Kidney (tissue), 13 donors: ENCODE measurements at regions not wholly inside any gene's neighbourhood (a gene's known extent, or its start where the extent isn't known, plus 50 kb on each side); places are given as distances from the start of the nearest gene placed in this dataset.

Source experiments
- DNase-seq, 5 donors: peaks; one replicate each; pipeline ENCODE4 v3.0.0-alpha.2; 2013 to 2020
- FAIRE-seq: peaks from 2 replicates; lab custom pipeline; 2012; peaks lifted over from hg19 to GRCh38; lab: Jason Lieb, UNC
- H3K27ac ChIP-seq, 2 donors: one replicate each; pipeline ENCODE4 v1.7.0; 2013; ENCODE audit warnings: low read depth in 2 of 2, low read length in 2 of 2, inconsistent platforms in 1 of 2
- H3K27me3 ChIP-seq: one replicate; pipeline ENCODE4 v1.7.1; 2013; ENCODE audit warnings: low read length, inconsistent platforms; ENCODE audit not compliant: control insufficient read depth, insufficient read depth
- H3K36me3 ChIP-seq, 3 donors: one replicate each; pipeline versions ENCODE4 v1.7.0 to v1.7.1; 2013; ENCODE audit warnings: low read length in 3 of 3, control low read depth in 1 of 3, inconsistent platforms in 1 of 3; ENCODE audit not compliant: insufficient read depth in 3 of 3, control insufficient read depth in 2 of 3
- H3K4me1 ChIP-seq, 3 donors: one replicate each; pipeline versions ENCODE4 v1.7.0 to v1.7.1; 2013; ENCODE audit warnings: low read length in 3 of 3, inconsistent platforms in 1 of 3, low read depth in 1 of 3; ENCODE audit not compliant: control insufficient read depth in 2 of 3, insufficient read depth in 2 of 3
- H3K4me3 ChIP-seq, 3 donors: one replicate each; pipeline versions ENCODE4 v1.7.0 to v1.8.1; 2013; ENCODE audit warnings: low read length in 3 of 3, control low read depth in 1 of 3, inconsistent platforms in 1 of 3
- H3K9ac ChIP-seq, 3 donors: one replicate each; pipeline versions ENCODE4 v1.7.0 to v1.7.1; 2013; ENCODE audit warnings: low read length in 3 of 3, control low read depth in 1 of 3, inconsistent platforms in 1 of 3
- H3K9me3 ChIP-seq, 3 donors: one replicate each; pipeline versions ENCODE4 v1.7.0 to v1.7.1; 2013; ENCODE audit warnings: low read length in 3 of 3, control low read depth in 1 of 3, inconsistent platforms in 1 of 3; ENCODE audit not compliant: control insufficient read depth in 2 of 3, insufficient read depth in 1 of 3
- intact Hi-C: fragments of 100-400 bp; cut with DNase I; formaldehyde crosslinking; loops from one replicate; pipeline ENCODE4 v1.11.1; 2022
- TF ChIP-seq, protein P1 (sequence below): IDR thresholded peaks from 3 replicates; pipeline ENCODE4 v1.5.1; 2012; ENCODE audit warnings: mild to moderate bottlenecking, moderate library complexity, borderline replicate concordance; ENCODE audit not compliant: insufficient read depth; ENCODE audit errors: extremely low read depth
- donor health status: control.
- donor health status: control.
- donor health status: control.
- donor health status: control.
- donor health status: control.
- donor health status: DM: yes; HTN: yes; CAD: no.
- donor health status: Normal renal cell carcinoma (clear cell type).

DNA sequence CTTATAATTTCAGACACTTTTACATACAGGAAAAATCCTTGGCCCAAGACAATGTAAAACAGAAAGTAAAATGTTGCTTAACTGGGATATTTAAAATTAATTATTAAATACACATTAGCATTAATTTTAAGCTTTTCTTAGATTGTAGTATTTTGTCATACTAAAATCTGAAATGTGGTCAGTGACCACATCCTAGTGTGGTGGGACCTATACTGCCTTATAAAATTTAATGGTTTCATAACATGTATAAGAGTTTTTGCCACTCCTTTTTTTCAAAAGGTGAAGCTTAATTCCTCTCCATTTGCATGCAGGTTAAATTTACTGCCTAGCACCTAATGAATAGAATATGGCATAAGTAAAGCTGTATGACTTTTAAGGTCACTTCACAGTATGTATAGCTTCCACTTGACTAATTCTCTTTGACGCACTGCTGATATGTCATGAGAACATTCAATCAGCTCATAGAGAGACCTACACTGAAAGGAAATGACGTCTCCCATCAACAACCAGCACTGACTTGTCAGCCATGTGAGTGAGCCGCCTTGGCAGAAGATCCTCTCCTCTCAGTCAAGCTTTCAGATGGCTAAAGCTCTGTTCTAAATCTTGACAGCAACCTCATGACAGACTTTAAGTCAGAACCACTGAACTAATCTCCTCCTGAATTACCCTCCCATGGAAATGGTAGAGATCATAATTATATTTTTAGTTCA is 847.8 kb downstream of the SI start:
- Histone ChIP-seq H3K27ac (no peak overlapping the region), H3K36me3 (no peaks in the 10 kb centered on the region), H3K4me1 (peaks cover 0 to 4% (median 0%) of the 10 kb centered on the region in 3 donors), H3K27me3 (no peaks in the 10 kb centered on the region), H3K9ac (no peak overlapping the region), H3K4me3 (no peak overlapping the region), H3K9me3 (no peaks in the 10 kb centered on the region)
- no peak for FAIRE-seq
- DNase-seq: no peak
- intact Hi-C loops: no loop called here
- TF ChIP-seq, protein P1, sequence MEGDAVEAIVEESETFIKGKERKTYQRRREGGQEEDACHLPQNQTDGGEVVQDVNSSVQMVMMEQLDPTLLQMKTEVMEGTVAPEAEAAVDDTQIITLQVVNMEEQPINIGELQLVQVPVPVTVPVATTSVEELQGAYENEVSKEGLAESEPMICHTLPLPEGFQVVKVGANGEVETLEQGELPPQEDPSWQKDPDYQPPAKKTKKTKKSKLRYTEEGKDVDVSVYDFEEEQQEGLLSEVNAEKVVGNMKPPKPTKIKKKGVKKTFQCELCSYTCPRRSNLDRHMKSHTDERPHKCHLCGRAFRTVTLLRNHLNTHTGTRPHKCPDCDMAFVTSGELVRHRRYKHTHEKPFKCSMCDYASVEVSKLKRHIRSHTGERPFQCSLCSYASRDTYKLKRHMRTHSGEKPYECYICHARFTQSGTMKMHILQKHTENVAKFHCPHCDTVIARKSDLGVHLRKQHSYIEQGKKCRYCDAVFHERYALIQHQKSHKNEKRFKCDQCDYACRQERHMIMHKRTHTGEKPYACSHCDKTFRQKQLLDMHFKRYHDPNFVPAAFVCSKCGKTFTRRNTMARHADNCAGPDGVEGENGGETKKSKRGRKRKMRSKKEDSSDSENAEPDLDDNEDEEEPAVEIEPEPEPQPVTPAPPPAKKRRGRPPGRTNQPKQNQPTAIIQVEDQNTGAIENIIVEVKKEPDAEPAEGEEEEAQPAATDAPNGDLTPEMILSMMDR: no peak

DNA sequence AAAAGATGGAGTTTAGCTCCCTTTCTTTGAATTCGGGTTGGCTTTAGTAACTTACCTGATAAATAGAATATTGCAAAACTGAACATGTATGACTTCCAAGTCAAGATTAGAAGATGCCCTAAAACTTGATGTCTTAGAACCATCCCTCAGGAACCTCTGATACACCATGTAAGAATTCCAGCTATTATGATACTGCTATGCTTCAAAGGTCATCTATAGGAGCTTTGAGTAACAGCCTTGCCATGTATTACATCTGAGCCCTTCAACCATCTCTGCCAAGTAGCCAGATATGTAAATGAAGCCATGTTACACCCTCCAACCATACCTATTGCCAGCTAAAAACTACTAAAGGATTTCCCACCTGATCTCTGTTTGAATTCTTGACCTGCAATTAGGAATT is 854.2 kb downstream of the SI start:
- no peaks in the 10 kb centered on the region for H3K9me3 ChIP-seq
- H3K4me3 ChIP-seq: no peak overlapping the region
- intact Hi-C loops: no loop called here
- no peak for FAIRE-seq
- no peaks in the 10 kb centered on the region for H3K27me3 ChIP-seq
- no peak for DNase-seq
- H3K36me3 ChIP-seq: no peaks in the 10 kb centered on the region
- TF ChIP-seq, protein P1: no peak
- no peak overlapping the region for H3K9ac ChIP-seq
- H3K27ac ChIP-seq: no peak overlapping the region
- no peaks in the 10 kb centered on the region for H3K4me1 ChIP-seq

GRCh38 chr3:164222197-164222596 is 856.1 kb downstream of the SI start:
- no peak for DNase-seq
- H3K4me3 ChIP-seq: no peak overlapping the region
- no peak for FAIRE-seq
- TF ChIP-seq, protein P1: no peak
- intact Hi-C loops: no loop called here
- H3K27ac ChIP-seq: no peak overlapping the region
- no peak overlapping the region for H3K9ac ChIP-seq
- H3K4me1 ChIP-seq: no peaks in the 10 kb centered on the region
- H3K27me3 ChIP-seq: no peaks in the 10 kb centered on the region
- H3K9me3 ChIP-seq: no peaks in the 10 kb centered on the region
- no peaks in the 10 kb centered on the region for H3K36me3 ChIP-seq

GRCh38 chr3:164221297-164221696 is 857.0 kb downstream of the SI start:
- Histone ChIP-seq H3K9ac (no peak overlapping the region), H3K9me3 (no peaks in the 10 kb centered on the region), H3K27ac (no peak overlapping the region), H3K4me3 (no peak overlapping the region), H3K36me3 (no peaks in the 10 kb centered on the region), H3K27me3 (no peaks in the 10 kb centered on the region), H3K4me1 (no peaks in the 10 kb centered on the region)
- FAIRE-seq: no peak
- intact Hi-C loops: no loop called here
- TF ChIP-seq, protein P1: no peak
- DNase-seq: no peak
